ENCODE measurements at regions not wholly inside any gene's neighbourhood (a gene's known extent, or its start where the extent isn't known, plus 50 kb on each side); places are given as distances from the start of the nearest gene placed in this dataset.

DNA sequence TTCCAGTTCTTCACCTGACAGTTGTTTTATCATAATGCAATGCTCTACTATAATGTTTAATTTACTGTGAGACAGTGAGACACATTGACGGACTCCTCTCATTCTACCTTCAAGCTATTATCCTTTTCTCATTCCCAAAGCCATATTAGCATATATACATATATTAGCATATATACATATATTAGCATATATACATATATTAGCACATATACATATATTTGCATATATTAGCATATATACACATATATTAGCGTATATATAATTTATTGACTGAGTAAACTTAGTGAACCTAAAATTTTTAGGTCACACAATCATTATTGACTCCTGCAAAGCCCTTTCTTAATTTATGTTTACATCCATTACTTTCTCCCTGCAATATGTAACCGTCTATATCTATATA lies 555.0 kb upstream of the ADGRB3 start:
- TF ChIP-seq, protein P1, sequence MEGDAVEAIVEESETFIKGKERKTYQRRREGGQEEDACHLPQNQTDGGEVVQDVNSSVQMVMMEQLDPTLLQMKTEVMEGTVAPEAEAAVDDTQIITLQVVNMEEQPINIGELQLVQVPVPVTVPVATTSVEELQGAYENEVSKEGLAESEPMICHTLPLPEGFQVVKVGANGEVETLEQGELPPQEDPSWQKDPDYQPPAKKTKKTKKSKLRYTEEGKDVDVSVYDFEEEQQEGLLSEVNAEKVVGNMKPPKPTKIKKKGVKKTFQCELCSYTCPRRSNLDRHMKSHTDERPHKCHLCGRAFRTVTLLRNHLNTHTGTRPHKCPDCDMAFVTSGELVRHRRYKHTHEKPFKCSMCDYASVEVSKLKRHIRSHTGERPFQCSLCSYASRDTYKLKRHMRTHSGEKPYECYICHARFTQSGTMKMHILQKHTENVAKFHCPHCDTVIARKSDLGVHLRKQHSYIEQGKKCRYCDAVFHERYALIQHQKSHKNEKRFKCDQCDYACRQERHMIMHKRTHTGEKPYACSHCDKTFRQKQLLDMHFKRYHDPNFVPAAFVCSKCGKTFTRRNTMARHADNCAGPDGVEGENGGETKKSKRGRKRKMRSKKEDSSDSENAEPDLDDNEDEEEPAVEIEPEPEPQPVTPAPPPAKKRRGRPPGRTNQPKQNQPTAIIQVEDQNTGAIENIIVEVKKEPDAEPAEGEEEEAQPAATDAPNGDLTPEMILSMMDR (IDR thresholded peaks at IDR 0.05; ENCODE audit: low read depth, low read length): no peak
- TF ChIP-seq EZH2phosphoT487 (IDR thresholded peaks at IDR 0.05; ENCODE audit: low read depth): no peak
